OCI-LY7 (cell line): ENCODE measurements at regions not wholly inside any gene's neighbourhood (a gene's known extent, or its start where the extent isn't known, plus 50 kb on each side); places are given as distances from the start of the nearest gene placed in this dataset.

Experiments used
- BruUV-seq: library from RNA; stranded (reverse); fragments of 400-500 nt; replicated peaks from 2 replicates; lab custom pipeline; 2021; lab: Mats Ljungman, UMichigan
- CTCF ChIA-PET: fragments of 300-600 bp; sonication (Branson Sonifier 250); formaldehyde crosslinking; loops from one replicate; lab custom pipeline; 2022; ENCODE audit warnings: antibody characterized with exemption; ENCODE audit not compliant: unreplicated experiment; lab: Charles Lee
- POLR2A ChIA-PET: fragments of 300-600 bp; sonication (Branson Sonifier 250); formaldehyde crosslinking; loops from one replicate; lab custom pipeline; 2022; ENCODE audit warnings: antibody characterized with exemption; lab: Charles Lee
- DNase-seq: peaks from one replicate; pipeline ENCODE4 v3.0.0-alpha.2; 2015; ENCODE audit warnings: low spot score
- H2AFZ ChIP-seq: fragments of 200-600 bp; sonication (generic), shearing (Covaris generic); 2 replicates; pipeline ENCODE4 v1.6.1; 2014; ENCODE audit warnings: mild to moderate bottlenecking, antibody characterized with exemption, low read length, moderate library complexity
- H3K27ac ChIP-seq: fragments of 200-600 bp; sonication (generic); 2 replicates; pipeline ENCODE4 v1.5.1; 2014; ENCODE audit warnings: mixed run types, low read depth, mild to moderate bottlenecking, moderate library complexity, low read length, inconsistent platforms; ENCODE audit not compliant: poor library complexity, severe bottlenecking
- H3K36me3 ChIP-seq: fragments of 200-600 bp; sonication (generic); 2 replicates; pipeline ENCODE4 v1.6.1; 2014; ENCODE audit warnings: mild to moderate bottlenecking, antibody characterized with exemption, low read length, moderate library complexity, mixed read lengths; ENCODE audit not compliant: insufficient read depth
- H3K4me1 ChIP-seq: fragments of 200-600 bp; sonication (generic); 2 replicates; pipeline ENCODE4 v1.5.1; 2014; ENCODE audit warnings: mild to moderate bottlenecking, low read length; ENCODE audit not compliant: insufficient read depth, poor library complexity, severe bottlenecking
- H3K4me2 ChIP-seq: fragments of 200-600 bp; sonication (generic); 2 replicates; pipeline ENCODE4 v1.6.1; 2014; ENCODE audit warnings: mild to moderate bottlenecking, low read length
- H3K4me3 ChIP-seq: fragments of 200-600 bp; sonication (generic); 2 replicates; pipeline ENCODE4 v1.5.1; 2014; ENCODE audit warnings: mild to moderate bottlenecking, low read depth, low read length; ENCODE audit not compliant: poor library complexity, severe bottlenecking
- H3K79me2 ChIP-seq: fragments of 200-600 bp; sonication (generic); 2 replicates; pipeline ENCODE4 v1.6.1; 2016; ENCODE audit warnings: low read depth, mild to moderate bottlenecking, low read length, moderate library complexity, mixed read lengths; ENCODE audit not compliant: insufficient read depth
- H3K9me2 ChIP-seq: fragments of 200-600 bp; sonication (generic); 2 replicates; pipeline ENCODE4 v1.6.1; 2016; ENCODE audit warnings: mild to moderate bottlenecking, low read length, mixed read lengths; ENCODE audit not compliant: insufficient read depth
- H3K9me3 ChIP-seq: fragments of 200-600 bp; sonication (generic); 2 replicates; pipeline ENCODE4 v1.6.1; 2014; ENCODE audit warnings: mild to moderate bottlenecking, mixed run types, low read length, mixed read lengths
- H4K20me1 ChIP-seq: fragments of 200-600 bp; sonication (generic); 2 replicates; pipeline ENCODE4 v1.6.1; 2014; ENCODE audit warnings: mild to moderate bottlenecking, antibody characterized with exemption, low read length, moderate library complexity, mixed read lengths; ENCODE audit not compliant: insufficient read depth
- CTCF ChIP-seq: fragments of 200-600 bp; sonication (generic); conservative IDR thresholded peaks from 2 replicates; pipeline ENCODE4 v1.5.1; 2014; ENCODE audit warnings: mild to moderate bottlenecking, antibody characterized with exemption, low read length, moderate library complexity, mixed read lengths
- EZH2phosphoT487 ChIP-seq: fragments of 200-600 bp; sonication (generic); IDR thresholded peaks from 2 replicates; pipeline ENCODE4 v1.6.1; 2018; ENCODE audit warnings: low read depth, borderline replicate concordance, mild to moderate bottlenecking, mixed run types, antibody characterized with exemption, low read length, moderate library complexity, mixed read lengths
- intact Hi-C: fragments of 100-400 bp; cut with micrococcal nuclease; formaldehyde crosslinking; loops from one replicate; pipeline ENCODE4 v1.10.0; 2022; ENCODE audit not compliant: unreplicated experiment

- CTCF ChIA-PET = no interaction called here
- Histone ChIP-seq H2AFZ (no peak overlapping the region), H3K4me2 (no peak overlapping the region), H3K79me2 (no peaks in the 10 kb centered on the region), H3K36me3 (no peaks in the 10 kb centered on the region), H3K9me2 (no peaks in the 10 kb centered on the region), H3K27ac (no peak overlapping the region), H3K4me3 (no peak overlapping the region), H3K4me1 (no peaks in the 10 kb centered on the region), H4K20me1 (no peaks in the 10 kb centered on the region), H3K9me3 (0 out of 2 replicates have a peak, but pooled peaks cover under 1% of the 10 kb centered on the region)
- TF ChIP-seq CTCF = no peak
- POLR2A ChIA-PET = interaction anchor here (0.6 to 0.7 kb wide), 2 partner anchors 325 to 484 kb away, joined by 4 to 5 read pairs; no protein-coding TSS in a partner anchor
- BruUV-seq = no TSS peak
- DNase-seq = no peak
- intact Hi-C loops = no loop called here
Measured at GRCh38 chr10:75329190-75329745, 72.3 kb downstream of the ZNF503 start.

- H2AFZ ChIP-seq = no peak overlapping the region
- CTCF ChIA-PET = no interaction called here
- TF ChIP-seq CTCF (no peak), EZH2phosphoT487 (no peak)
Measured at GRCh38 chr10:75326306-75326705, 75.3 kb downstream of the ZNF503 start.

GRCh38 chr10:75319274-75319673 is 82.3 kb downstream of the ZNF503 start:
- no peaks in the 10 kb centered on the region for H3K79me2 ChIP-seq
- H3K27ac ChIP-seq = no peak overlapping the region
- ChIA-PET POLR2A (no interaction called here), CTCF (no interaction called here)
- no TSS peak for BruUV-seq
- no peak overlapping the region for H2AFZ ChIP-seq
- H3K4me3 ChIP-seq = no peak overlapping the region
- no peaks in the 10 kb centered on the region for H4K20me1 ChIP-seq
- peak; percentile 34; the same call in 1 of the 2 replicates for TF ChIP-seq CTCF
- TF ChIP-seq EZH2phosphoT487 = no peak
- H3K9me2 ChIP-seq = no peaks in the 10 kb centered on the region
- intact Hi-C loops = no loop called here
- H3K9me3 ChIP-seq = peaks cover 4% of the 10 kb centered on the region; the same call in 1 of the 2 replicates
- H3K4me1 ChIP-seq = no peaks in the 10 kb centered on the region
- no peak for DNase-seq
- no peaks in the 10 kb centered on the region for H3K36me3 ChIP-seq
- no peak overlapping the region for H3K4me2 ChIP-seq

More at GRCh38 chr10:75326306-75326705, 75.3 kb downstream of the ZNF503 start:
- BruUV-seq = no TSS peak
- POLR2A ChIA-PET = no interaction called here
- H3K36me3 ChIP-seq = no peaks in the 10 kb centered on the region
- no peaks in the 10 kb centered on the region for H3K79me2 ChIP-seq
- H3K27ac ChIP-seq = no peak overlapping the region
- H3K4me1 ChIP-seq = no peaks in the 10 kb centered on the region
- intact Hi-C loops = no loop called here
- H3K9me3 ChIP-seq = no peaks in the 10 kb centered on the region
- H3K4me3 ChIP-seq = no peak overlapping the region
- no peaks in the 10 kb centered on the region for H3K9me2 ChIP-seq
- H3K4me2 ChIP-seq = no peak overlapping the region
- no peaks in the 10 kb centered on the region for H4K20me1 ChIP-seq
- DNase-seq = no peak
